Limb (tissue), 2 donors: ENCODE measurements at regions not wholly inside any gene's neighbourhood (a gene's known extent, or its start where the extent isn't known, plus 50 kb on each side); places are given as distances from the start of the nearest gene placed in this dataset.
A peak's percentile ranks its signal among the peaks of the same experiment; 100 is the strongest.

Experiments used
- DNase-seq, 2 donors: peaks; one replicate each; pipeline ENCODE4 v3.0.0-alpha.2; 2016; ENCODE audit errors: extremely low spot score in 2 of 2

DNA sequence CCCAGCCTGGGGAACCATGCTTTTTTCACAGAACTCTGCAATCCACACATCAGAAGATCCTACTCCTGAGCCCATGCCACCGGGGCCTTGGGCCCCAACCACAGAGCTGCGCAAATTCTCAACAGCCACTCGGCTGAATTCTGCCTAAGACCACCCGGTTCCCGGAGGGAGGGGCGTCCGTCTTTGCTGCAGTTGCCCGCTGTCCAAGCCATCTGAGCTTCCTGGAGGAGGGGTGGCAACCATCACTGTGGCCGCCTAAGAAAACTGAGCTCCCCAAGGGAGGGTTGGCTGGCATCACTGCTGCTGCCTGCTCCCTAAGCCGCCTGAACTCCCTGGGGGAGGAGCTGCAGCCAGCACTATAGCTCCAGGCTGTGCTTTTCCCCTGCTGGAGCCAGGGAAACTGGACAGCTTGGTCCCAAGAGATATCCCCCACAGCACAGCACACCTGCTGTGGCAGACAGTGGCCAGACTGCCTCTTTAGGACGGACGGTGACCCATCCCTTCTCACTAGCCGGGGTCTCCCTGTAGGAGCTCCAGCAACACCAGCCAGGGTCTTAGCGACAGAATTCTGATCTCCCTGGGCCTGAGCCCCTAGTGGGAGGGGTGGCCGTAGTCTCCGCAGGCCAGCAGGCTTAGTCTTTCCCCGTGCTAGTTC is 1411.6 kb upstream of the CDH2 start:
- DNase-seq = no peak

DNA sequence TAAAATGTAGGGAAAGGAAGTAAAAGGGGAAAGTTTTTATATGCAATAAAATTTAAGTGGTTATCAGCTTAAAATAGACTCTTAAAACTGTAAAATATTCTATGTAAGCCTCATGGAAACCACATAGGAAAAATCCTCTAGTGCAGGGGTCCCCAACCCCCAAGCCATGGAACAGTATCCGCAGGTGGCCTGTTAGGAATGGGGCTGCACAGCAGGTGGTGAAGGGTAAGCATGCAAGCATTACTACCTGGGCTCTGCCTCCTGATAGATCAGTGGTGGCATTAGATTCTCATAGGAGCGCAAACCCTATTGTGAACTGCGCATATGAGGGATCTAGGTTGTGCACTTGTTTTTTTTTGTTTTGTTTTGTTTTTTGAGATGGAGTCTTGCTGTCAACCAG is 1409.3 kb upstream of the CDH2 start:
- DNase-seq = no peak

DNA sequence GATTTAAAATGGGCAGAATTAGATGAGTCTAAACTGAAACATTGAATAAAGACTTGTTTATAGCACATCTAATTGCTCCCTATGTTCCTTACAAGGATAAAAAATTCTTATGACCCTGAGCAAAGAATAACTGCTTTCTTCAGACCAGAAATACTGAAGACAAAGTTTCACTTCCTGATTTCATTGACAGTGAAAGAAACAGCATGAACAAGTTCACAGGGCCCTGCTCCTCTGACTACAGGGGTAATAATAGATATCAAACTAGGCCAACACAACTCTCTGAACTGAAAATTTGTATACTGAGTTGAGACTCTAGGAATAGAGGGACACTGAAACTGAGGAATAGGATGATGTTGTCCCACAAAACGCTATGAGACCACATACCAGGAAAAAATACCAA is 1383.3 kb upstream of the CDH2 start:
- DNase-seq = no peak

DNA sequence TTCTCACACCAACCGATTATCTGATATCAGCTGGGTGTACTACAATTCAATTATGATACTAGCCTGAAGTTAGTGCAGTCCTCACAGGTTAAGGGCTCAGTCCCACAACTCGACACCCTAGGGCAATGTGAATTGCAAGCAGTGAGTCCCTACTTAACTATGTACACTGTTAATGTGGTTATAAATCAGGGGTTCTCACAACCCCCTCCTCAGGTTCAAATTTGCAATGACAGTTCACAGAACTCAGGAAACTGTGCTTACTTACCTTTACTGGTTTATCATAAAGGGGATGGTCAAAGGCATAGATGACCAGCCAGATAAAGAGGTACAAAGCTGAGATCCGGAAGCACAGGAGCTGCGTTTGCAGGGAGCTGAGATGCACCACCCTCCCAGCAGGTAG is 1379.1 kb upstream of the CDH2 start:
- DNase-seq = no peak

DNA sequence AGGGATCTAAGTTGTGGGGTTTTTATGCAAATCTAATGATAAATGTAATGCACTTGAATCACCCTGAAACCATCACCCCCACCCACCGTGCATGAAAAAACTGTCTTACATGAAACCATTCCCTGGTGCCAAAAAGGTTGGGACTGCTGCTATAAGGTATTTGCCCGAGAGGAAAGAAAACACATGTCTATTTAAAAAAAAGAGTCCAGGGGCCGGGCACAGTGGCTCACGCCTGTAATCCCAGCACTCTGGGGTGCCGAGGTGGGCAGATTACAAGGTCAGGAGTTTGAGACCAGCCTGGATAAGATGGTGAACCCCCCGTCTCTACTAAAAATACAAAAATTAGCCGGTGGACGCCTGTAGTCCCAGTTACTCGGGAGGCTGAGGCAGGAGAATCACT is 1372.8 kb upstream of the CDH2 start:
- no peak for DNase-seq

DNA sequence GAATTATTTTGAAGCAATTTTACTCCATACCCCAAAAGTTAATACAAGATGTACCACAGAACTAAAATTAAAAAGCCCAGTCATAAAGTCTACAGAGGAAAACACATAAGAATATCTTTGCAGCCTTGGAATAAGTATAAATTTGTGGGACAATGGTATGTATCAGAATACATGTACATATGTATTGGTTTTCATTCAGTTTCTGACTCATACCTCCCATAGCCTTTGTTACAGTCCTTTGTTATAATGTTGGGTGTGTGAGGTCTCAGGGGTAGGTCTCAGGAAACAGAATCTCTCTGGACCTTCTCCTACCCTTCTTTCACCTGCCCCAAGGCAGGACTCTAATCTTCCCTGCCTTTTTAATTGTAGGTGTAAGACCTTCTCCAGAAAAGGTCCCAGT is 1370.7 kb upstream of the CDH2 start:
- DNase-seq = no peak

DNA sequence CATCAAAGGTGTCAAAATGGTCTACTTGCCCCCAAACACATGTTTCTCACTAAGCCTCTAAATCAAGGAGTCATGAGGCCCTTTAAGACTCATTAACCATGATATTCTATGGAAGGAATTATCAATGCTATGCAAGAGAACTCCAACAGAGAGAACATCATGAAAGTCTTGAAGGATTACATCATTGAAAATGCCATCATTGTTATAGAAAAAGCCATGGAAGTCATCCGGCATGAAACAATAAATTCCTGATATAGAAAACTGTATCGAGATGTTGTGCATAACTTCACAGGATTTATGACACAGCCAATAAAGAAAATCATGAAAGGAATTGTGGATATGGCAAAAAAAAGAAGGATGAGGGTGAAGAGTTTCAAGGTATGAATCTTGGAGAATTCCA is 1363.6 kb upstream of the CDH2 start:
- no peak for DNase-seq

DNA sequence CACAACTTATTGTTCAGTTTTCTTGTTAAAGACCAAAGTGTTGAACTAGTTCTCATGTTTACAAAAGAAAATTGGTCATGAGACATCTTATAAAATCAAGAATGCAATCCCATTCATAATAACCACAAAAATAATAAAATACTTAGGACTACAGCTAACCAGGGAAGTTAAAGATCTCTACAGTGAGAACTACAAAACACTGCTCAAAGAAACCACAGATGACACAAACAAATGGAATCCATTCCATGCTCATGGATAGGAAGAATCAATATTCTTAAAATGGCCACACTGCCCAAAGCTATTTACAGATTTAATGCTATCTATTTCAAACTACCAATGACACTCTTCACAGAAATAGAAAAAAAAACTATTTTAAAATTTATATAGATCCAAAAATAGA is 1354.8 kb upstream of the CDH2 start:
- DNase-seq = no peak

DNA sequence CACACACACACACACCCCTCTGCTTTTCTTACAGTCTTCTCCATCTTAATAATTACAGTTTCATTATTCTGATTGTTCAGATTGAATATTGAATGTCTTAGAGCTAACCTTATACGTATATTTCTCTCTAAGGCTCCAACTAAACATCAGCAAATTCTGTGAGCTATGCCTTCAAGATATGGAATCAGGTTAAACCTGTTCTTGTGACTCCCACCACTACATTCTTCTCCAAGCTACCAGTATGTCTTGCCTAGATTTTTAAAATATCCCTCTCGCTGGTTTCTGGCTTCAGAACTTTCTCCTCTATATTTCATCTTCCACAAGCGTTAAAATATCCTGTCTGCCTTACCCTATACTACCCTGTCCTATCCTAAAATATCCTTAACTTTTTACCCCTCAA is 1346.4 kb upstream of the CDH2 start:
- DNase-seq = no peak

DNA sequence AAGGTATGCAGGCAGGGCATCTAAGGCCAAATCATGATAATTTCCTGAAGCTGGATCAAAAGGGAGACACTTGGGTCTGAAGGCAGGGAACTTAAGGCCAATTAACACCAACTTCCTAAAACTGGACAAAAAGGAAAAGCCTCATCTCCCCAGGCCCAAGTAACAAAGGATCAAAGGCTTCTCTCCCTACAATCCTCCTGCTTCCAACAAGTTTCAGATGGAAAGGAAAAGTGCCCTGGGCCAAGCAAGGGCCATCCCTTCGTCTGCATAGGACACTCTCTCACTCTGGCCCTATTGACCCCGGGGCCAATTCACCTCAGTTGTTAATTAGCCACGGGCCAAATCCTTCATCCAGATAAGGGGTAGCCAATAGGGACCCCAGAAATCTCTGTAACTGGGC is 1335.8 kb upstream of the CDH2 start:
- DNase-seq = no peak

DNA sequence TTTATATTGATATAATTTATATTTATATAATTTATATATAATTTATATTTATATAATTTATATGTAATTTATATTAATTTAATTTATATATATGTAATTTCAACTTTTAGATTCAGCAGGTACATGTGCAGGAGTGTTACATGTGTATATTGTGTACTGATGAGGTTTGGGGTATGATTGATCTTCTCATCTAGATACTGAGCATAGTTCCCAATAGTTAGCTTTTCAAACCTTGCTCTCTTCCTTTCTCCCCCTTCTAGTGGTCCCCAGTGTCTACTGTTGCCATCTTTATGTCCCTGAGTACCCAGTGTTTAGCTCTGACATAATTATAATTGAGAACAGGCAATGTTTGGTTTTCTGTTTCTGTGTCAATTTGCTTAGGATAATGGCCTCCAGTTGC is 1335.3 kb upstream of the CDH2 start:
- no peak for DNase-seq

DNA sequence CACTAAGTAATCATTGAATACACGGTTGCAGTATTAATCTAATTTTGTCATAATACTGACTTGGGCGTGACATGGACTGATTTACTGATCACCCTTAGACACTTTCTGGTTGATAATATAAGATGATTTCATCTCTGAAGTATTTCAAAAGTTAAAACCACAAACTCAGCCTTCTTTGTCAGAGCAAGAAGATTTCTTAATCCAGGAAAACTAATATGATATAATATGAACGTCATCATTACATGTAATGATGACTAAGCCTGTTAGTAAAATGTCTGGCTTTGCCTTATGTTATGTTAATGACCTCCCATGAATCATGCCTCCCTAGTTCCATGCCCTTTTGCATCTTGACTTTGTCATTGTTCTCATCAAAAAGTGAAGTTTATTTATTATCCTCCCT is 1325.0 kb upstream of the CDH2 start:
- no peak for DNase-seq

DNA sequence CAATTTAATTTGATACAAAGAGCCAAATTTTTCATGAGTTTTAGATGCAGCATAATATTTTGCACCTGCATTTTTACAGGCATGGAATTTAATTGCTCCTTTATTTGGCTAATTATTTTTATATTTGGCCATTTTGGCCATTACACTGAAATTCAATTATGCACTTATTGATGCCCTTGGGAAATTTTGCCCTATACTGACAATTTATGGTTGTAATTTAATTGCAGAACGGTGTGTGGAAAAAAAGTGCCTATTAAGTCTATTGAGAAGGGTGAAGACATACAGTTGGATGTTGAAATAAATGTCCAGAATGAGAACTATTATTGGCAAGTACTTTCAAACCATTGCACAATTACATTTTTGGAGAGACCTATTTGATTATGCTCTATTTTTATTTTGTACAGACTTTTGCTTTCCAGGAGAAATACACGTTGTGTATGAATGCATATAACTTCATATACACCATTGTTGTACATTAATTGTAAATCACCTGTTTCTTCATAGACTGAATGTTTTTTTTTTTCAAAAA is 1319.3 kb upstream of the CDH2 start:
- DNase-seq = no peak

DNA sequence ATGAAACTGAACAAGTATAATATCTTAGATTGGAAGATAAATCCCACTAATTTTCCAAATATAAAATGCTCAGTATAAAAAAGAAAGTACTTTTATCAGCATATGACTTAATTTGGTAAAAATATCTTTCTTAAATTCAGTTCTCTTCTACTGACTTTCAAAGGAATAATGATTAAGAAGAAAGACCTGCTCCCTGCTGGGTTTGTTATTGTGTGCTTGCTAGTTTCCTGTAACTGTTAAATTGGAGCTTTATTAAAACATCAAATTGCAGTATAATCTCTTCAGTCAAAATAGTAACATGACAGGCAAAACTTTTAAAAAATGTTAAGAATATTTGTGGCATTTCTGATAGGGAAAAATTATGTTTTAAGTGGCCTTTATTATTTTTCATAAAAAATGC is 1317.4 kb upstream of the CDH2 start:
- no peak for DNase-seq

DNA sequence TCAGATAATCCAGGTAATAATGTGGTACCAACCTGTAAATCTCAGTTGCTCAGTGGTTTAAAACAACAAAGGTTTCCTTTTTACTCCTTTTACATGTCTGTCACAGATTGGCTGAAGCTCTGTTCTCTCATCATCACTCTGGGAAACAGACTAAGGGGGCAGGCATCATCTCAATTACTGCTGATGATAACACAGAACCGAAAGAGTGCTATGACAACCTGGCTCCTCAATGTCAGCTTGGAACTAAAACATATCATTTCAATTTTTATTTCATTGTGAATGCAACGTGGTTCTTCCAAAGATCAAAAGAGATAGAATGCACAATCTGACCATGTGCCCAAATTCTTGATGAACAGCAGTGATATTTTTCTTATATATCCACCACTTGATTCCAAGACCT is 1315.0 kb upstream of the CDH2 start:
- no peak for DNase-seq

DNA sequence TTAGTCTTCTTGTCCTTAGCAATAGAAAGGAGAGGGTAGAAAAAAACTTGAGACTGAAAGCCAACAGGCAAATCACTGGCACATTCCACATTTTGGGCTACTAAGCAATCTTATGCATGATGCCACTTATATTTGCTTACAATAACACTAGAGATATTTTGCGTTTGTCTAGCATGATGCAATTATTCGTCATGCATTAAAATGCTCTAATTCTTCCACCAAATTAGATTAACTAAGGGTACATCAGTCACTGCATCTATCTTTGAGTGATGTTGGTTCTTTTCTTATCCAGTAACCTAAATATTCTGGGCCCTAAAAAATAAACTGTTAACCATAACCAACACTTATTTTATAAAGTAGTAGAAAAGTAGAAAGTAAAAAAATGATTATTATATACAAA is 1311.7 kb upstream of the CDH2 start:
- DNase-seq = no peak

DNA sequence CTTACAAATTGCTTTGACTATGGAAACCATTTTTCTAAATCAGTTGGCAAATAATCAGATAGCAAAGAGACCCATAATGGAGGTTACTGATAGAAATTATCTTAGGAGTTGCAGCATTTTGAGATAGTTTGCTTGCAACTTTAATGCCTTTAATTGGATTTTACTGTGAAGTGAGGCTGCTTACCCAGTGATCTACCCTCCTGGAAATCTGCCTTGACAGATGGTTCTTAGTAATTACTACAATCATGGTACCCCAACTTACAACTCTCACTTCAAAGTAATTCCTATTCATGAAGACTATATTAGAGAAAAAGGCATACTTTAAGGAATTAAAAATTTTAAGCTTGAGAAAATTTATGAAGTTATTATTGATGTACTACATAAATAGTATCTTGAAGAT is 1288.6 kb upstream of the CDH2 start:
- no peak for DNase-seq

DNA sequence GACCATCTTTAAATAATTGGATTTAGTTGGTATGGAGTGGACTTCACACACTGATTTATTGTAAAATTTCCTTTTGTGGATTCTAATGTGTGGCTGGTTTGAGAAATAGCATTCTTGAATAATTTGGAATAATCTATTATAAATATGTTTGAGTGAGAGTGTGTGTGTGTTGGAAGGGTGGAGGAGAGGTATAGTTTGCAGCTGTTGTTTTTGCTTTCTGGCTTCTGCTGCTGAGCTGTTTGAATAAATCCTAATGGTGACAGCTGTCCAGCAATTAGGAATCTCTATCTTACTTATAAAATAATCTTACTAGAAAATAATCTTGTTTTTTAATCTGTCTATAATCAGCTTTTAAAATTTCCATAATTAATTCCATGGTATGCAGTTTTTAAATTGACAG is 1283.0 kb upstream of the CDH2 start:
- no peak for DNase-seq

DNA sequence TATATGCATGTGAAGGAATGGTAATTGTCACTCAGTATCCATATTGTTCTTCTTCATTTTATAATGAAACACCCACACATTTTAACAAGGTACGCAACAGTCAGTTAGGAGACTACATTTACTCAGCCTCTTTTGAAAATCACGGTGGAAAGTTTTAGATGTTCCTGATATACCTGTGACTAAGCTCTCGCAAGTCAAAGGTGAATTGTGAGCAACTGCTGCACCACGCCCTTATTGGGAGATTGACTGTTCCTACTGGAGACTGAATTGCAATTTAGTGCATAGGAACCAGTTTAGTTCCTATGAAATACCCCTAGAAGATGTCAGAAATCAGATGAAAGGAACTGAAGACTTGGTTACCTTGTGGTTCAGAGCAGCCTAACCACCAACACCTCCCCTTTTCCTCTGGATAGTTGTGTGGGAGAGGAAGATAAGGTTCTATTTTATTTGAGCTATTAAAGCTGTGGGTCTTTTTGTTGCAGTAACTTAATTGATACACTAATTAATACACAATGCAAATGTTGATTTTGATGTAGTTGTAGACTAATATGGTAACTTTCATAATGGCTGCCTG is 1280.5 kb upstream of the CDH2 start:
- no peak for DNase-seq

DNA sequence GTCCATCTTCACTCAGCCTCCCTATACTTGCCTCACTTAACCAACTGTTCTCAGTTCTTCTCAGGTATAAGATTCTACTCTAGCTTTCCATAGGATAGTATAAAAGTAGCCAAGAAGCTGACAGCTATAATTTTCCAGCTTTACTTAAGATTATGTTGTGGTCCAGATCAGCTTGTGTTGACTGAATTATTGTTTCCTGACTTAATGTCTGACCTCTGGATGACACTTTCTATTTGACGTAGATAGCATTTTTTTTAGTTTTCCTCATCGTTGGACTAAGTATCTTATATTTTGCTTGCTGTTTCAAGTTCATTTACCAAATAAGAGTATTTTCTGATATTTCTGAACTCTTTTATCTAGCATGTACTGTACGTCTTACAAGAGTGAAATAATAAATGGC is 1272.5 kb upstream of the CDH2 start:
- DNase-seq = peak in 1 of 2 donors; percentile 19

DNA sequence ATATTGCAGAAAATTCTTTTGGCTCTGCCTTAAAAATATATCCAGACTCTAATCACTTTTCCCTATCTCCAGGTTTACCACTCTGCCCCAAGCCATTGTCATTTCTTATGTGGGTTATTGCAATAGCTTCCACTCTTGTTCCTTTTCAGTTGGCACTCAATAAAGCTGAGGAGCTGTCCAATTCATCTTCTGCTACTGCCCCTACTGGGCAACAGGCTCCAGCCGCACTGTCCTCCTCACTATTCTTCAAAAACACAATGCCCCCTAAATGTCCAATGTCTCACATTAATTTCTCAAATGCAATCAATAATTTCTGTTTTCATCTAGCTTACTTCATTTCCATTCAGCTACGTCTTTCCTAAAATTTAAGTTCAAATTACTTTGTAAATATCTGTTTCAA is 1262.5 kb upstream of the CDH2 start:
- DNase-seq = no peak

DNA sequence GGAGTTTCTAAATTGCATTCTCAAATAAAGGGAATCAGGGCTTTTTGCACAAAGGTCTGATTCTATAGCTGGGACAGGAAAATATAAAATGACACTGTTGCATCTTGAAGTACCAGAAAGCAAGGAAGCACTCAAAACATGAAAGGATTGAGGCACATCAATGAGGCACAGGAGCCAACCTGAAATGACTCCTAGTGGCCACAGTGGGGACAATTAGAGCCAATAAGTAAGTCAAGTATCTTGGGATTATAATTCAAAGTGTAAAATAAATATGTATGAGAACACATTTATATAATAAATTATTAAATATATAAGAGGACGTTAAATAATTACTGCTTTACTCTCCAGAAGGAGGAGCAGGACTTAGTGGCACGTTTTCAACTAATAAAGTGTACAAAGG is 1259.5 kb upstream of the CDH2 start:
- no peak for DNase-seq

DNA sequence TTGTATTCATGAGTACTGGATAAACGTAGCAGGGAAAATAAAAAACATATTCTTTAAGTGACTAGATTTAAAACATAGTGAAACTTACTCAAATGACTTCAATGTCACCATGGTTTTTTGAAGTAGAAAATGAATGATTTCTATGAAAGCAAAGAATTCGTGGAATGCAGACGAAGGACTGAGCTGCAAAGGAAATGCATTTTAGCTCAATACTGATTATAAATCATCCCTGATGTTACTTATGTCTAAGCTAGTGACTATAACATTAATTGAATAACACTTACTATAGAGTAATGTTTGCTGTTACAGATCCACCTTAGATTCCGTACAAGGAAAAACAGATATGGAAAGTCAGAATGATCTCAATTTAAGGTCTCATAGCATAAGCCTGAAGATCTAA is 1257.7 kb upstream of the CDH2 start:
- DNase-seq = no peak

DNA sequence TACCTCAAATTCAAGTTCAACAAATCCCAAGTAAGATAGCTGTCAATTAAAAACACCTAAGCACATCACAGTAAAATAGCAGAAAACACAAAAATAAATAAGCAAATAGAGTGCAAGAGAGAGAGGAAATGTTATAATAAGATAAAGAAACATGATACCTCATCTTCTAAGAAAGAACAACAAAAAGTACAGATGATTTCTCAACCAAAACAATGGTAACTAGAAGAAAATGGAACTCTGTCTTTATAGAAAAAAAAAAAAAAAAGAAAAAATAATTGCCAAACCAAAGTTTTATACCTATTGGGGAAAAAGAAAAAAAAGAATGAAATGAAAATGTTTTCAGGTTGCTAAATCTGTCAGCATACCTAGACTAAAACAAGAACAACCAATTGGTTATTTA is 1253.5 kb upstream of the CDH2 start:
- no peak for DNase-seq
